ENCODE measurements at regions not wholly inside any gene's neighbourhood (a gene's known extent, or its start where the extent isn't known, plus 50 kb on each side); places are given as distances from the start of the nearest gene placed in this dataset.
"Not testable (repeated sequence)": the region's sequence is repeated elsewhere in the genome, so short reads cannot be mapped to it uniquely, and the experiment has no call there.

DNA sequence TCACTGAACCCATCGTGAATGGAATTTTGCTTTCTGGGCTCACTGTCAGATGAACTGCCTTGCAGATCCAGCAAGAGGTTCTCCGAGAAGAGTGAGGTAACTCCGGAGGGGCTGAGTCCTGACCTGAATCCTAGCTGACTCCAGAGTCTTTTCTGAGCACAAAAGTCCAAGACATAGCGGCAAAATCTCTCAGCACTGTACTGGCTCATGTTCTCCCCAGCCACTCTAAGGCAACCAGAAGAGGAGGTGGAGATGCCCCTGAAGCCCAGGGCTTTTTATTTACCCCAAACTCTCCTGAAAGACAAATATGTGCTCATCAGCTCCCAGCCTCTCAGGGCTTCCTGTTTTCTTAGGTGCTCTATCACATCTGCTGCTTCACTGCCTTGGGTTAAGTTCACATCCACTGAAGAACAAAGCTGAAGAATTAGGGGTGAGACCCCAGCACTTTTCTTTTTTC, 221.8 kb downstream of the MREG start:
- Histone ChIP-seq H3K4me3 (ENCODE audit: low read depth, low read length) (no peak overlapping the region), H3K4me1 (ENCODE audit: control insufficient read depth, insufficient read depth, low read length) (peaks cover 5% of the 10 kb centered on the region), H3K9me3 (ENCODE audit: control insufficient read depth, insufficient read depth, low read length) (no peaks in the 10 kb centered on the region), H3K36me3 (ENCODE audit: control insufficient read depth, insufficient read depth, low read length) (no peaks in the 10 kb centered on the region), H3K27me3 (ENCODE audit: control insufficient read depth, insufficient read depth, low read length) (no peaks in the 10 kb centered on the region), H3K9ac (ENCODE audit: low read depth, low read length) (no peak overlapping the region)

DNA sequence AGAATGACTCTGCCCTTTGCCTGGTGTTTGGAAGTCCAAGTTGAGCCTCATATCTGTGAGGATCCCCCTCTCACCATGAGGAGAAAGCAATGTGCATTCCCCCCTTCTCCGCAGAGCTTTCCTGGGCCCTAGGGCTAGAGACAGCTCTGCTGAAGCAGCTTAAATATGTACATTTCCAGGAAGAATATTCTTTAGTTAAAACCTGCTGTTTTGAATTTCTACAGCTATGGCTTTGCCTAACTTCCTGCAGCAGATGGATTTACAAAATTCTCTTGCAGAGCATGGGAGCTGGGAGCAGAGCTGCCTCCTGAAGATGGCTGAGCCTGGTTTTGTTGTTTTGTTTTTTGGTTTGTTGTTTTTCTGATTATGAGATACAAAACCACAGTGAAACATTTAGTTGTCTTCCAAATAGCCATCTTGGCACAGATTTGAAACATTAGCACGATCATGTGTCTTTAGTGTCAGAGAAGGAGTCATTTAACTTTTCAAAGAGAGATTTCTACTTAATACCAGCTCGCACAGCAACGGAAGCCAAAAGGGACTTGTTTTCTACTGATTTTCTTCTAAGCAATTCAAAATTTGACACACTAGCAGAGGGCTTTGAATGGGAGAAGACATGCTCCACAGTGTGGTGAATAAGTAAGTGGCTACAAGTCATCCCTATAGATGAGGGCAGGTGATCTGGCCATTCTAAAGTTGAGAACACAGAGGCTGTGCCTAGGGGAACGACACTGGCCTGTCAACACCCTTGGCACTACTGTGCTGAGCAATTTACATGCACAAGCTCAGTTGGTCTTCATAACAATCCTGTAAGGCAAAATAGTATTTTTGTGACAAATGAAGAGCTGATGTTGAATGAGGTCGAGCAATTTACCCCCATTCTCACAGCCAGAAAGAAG, 222.6 kb downstream of the MREG start:
- peaks cover 5% of the 10 kb centered on the region for H3K4me1 ChIP-seq (ENCODE audit: control insufficient read depth, insufficient read depth, low read length)
- H3K4me3 ChIP-seq (ENCODE audit: low read depth, low read length): no peak overlapping the region
- H3K9ac ChIP-seq (ENCODE audit: low read depth, low read length): no peak overlapping the region

DNA sequence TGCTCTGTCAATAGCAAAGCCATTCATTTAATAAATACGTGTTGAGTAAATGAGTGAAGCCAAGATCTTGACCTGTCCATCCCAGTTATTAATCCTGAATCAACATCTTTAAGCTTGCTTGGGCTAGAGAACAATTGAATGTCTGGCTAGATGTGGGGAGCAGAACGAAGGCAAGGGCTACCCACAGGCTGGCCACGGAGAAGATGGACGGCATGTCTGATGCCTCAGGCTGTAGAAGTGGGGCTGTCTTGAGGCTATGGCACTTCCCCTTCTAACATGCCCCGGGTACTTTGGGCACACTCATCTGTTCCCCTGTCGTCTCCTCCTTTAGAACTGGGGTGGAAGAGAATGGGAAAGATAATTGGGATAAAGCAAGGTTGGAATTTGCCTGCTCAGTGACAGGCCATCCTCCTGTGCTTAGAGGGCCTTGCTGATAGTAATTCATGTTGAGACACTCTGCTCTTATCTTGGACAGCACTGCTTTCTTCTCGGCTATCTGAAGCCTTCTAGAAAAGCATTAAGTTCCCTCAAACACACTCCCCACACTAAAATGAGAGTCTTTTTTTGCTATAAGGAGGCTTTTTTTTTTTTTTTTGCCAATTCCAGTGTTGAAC, 225.7 kb downstream of the MREG start:
- no peaks in the 10 kb centered on the region for H3K4me1 ChIP-seq (ENCODE audit: control insufficient read depth, insufficient read depth, low read length)

More for the DNA sequence above, 222.6 kb downstream of the MREG start:
- Histone ChIP-seq H3K27me3 (ENCODE audit: control insufficient read depth, insufficient read depth, low read length) (no peaks in the 10 kb centered on the region), H3K9me3 (ENCODE audit: control insufficient read depth, insufficient read depth, low read length) (no peaks in the 10 kb centered on the region), H3K36me3 (ENCODE audit: control insufficient read depth, insufficient read depth, low read length) (no peaks in the 10 kb centered on the region)

GRCh38 chr2:215787025-215787424, 226.3 kb downstream of the MREG start:
- H3K36me3 ChIP-seq (ENCODE audit: control insufficient read depth, insufficient read depth, low read length): no peaks in the 10 kb centered on the region
- H3K27me3 ChIP-seq (ENCODE audit: control insufficient read depth, insufficient read depth, low read length): no peaks in the 10 kb centered on the region
- no peaks in the 10 kb centered on the region for H3K9me3 ChIP-seq (ENCODE audit: control insufficient read depth, insufficient read depth, low read length)
- no peak overlapping the region for H3K4me3 ChIP-seq (ENCODE audit: low read depth, low read length)
- no peak overlapping the region for H3K9ac ChIP-seq (ENCODE audit: low read depth, low read length)
- H3K4me1 ChIP-seq (ENCODE audit: control insufficient read depth, insufficient read depth, low read length): no peaks in the 10 kb centered on the region

More for the DNA sequence above, 225.7 kb downstream of the MREG start:
- Histone ChIP-seq H3K27me3 (ENCODE audit: control insufficient read depth, insufficient read depth, low read length) (no peaks in the 10 kb centered on the region), H3K4me3 (ENCODE audit: low read depth, low read length) (no peak overlapping the region), H3K9ac (ENCODE audit: low read depth, low read length) (no peak overlapping the region), H3K36me3 (ENCODE audit: control insufficient read depth, insufficient read depth, low read length) (no peaks in the 10 kb centered on the region), H3K9me3 (ENCODE audit: control insufficient read depth, insufficient read depth, low read length) (no peaks in the 10 kb centered on the region)

- H3K4me3 ChIP-seq (ENCODE audit: low read depth, low read length): no peak overlapping the region
- H3K4me1 ChIP-seq (ENCODE audit: control insufficient read depth, insufficient read depth, low read length): no peaks in the 10 kb centered on the region
- H3K27me3 ChIP-seq (ENCODE audit: control insufficient read depth, insufficient read depth, low read length): no peaks in the 10 kb centered on the region
- H3K36me3 ChIP-seq (ENCODE audit: control insufficient read depth, insufficient read depth, low read length): no peaks in the 10 kb centered on the region
- no peak overlapping the region for H3K9ac ChIP-seq (ENCODE audit: low read depth, low read length)
- H3K9me3 ChIP-seq (ENCODE audit: control insufficient read depth, insufficient read depth, low read length): no peaks in the 10 kb centered on the region
Observed at GRCh38 chr2:215784371-215784783, 229.0 kb downstream of the MREG start.

DNA sequence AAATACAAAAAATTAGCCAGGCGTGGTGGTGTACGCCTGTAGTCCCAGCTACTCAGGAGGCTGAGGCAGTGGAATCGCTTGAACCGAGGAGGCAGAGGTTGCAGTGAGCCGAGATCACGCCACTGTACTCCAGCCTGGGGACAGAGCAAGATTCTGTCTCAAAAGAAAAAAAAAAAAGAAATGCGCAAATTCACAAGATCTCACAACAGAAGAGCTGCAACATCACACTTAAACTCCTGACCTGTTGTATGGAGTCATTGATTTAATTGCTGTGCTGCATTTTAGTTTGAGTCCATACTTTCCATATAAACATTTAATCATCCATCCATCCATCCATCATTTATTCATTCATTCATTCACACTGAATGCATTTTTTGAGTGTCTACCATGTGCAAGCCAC, 229.7 kb downstream of the MREG start:
- not testable (repeated sequence) for H3K9me3 ChIP-seq (ENCODE audit: control insufficient read depth, insufficient read depth, low read length); H3K27me3 ChIP-seq (ENCODE audit: control insufficient read depth, insufficient read depth, low read length); H3K4me3 ChIP-seq (ENCODE audit: low read depth, low read length); H3K4me1 ChIP-seq (ENCODE audit: control insufficient read depth, insufficient read depth, low read length); H3K9ac ChIP-seq (ENCODE audit: low read depth, low read length); H3K36me3 ChIP-seq (ENCODE audit: control insufficient read depth, insufficient read depth, low read length)

GRCh38 chr2:215782965-215783364, 230.4 kb downstream of the MREG start:
- no peaks in the 10 kb centered on the region for H3K36me3 ChIP-seq (ENCODE audit: control insufficient read depth, insufficient read depth, low read length)
- H3K4me3 ChIP-seq (ENCODE audit: low read depth, low read length): no peak overlapping the region
- no peak overlapping the region for H3K9ac ChIP-seq (ENCODE audit: low read depth, low read length)
- no peaks in the 10 kb centered on the region for H3K27me3 ChIP-seq (ENCODE audit: control insufficient read depth, insufficient read depth, low read length)
- no peaks in the 10 kb centered on the region for H3K4me1 ChIP-seq (ENCODE audit: control insufficient read depth, insufficient read depth, low read length)
- H3K9me3 ChIP-seq (ENCODE audit: control insufficient read depth, insufficient read depth, low read length): no peaks in the 10 kb centered on the region

DNA sequence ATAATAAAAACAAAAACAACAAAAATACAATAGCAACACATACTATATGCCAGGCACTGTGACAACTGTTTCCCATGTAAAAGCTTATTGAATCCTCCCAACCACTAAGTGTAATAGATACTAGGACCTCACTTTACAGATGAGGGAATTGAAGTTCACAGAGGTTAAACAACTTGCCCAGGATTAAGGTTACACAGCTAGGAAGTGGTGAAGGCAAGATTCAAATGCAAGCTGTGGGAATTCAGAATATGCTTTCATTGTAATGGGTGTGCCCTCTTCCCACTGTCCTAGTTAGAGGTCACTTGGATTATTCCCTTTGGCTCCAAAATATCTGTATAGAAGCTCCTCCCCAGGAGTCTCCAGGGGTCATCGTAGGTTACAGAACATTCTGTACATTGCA, 231.1 kb downstream of the MREG start:
- Histone ChIP-seq H3K9ac (ENCODE audit: low read depth, low read length) (no peak overlapping the region), H3K27me3 (ENCODE audit: control insufficient read depth, insufficient read depth, low read length) (no peaks in the 10 kb centered on the region), H3K4me1 (ENCODE audit: control insufficient read depth, insufficient read depth, low read length) (no peaks in the 10 kb centered on the region), H3K36me3 (ENCODE audit: control insufficient read depth, insufficient read depth, low read length) (no peaks in the 10 kb centered on the region), H3K9me3 (ENCODE audit: control insufficient read depth, insufficient read depth, low read length) (no peaks in the 10 kb centered on the region), H3K4me3 (ENCODE audit: low read depth, low read length) (no peak overlapping the region)

GRCh38 chr2:215780907-215781685, 232.3 kb downstream of the MREG start:
- Histone ChIP-seq H3K4me1 (ENCODE audit: control insufficient read depth, insufficient read depth, low read length) (no peaks in the 10 kb centered on the region), H3K4me3 (ENCODE audit: low read depth, low read length) (no peak overlapping the region), H3K9me3 (ENCODE audit: control insufficient read depth, insufficient read depth, low read length) (no peaks in the 10 kb centered on the region), H3K36me3 (ENCODE audit: control insufficient read depth, insufficient read depth, low read length) (no peaks in the 10 kb centered on the region), H3K27me3 (ENCODE audit: control insufficient read depth, insufficient read depth, low read length) (no peaks in the 10 kb centered on the region), H3K9ac (ENCODE audit: low read depth, low read length) (no peak overlapping the region)

- Histone ChIP-seq H3K4me3 (ENCODE audit: low read depth, low read length) (no peak overlapping the region), H3K36me3 (ENCODE audit: control insufficient read depth, insufficient read depth, low read length) (no peaks in the 10 kb centered on the region), H3K9ac (ENCODE audit: low read depth, low read length) (no peak overlapping the region), H3K4me1 (ENCODE audit: control insufficient read depth, insufficient read depth, low read length) (no peaks in the 10 kb centered on the region), H3K9me3 (ENCODE audit: control insufficient read depth, insufficient read depth, low read length) (no peaks in the 10 kb centered on the region), H3K27me3 (ENCODE audit: control insufficient read depth, insufficient read depth, low read length) (no peaks in the 10 kb centered on the region)
Observed at GRCh38 chr2:215780313-215780712, 233.0 kb downstream of the MREG start.

- no peak overlapping the region for H3K4me3 ChIP-seq (ENCODE audit: low read depth, low read length)
- no peaks in the 10 kb centered on the region for H3K27me3 ChIP-seq (ENCODE audit: control insufficient read depth, insufficient read depth, low read length)
- H3K9me3 ChIP-seq (ENCODE audit: control insufficient read depth, insufficient read depth, low read length): no peaks in the 10 kb centered on the region
- no peaks in the 10 kb centered on the region for H3K36me3 ChIP-seq (ENCODE audit: control insufficient read depth, insufficient read depth, low read length)
- no peaks in the 10 kb centered on the region for H3K4me1 ChIP-seq (ENCODE audit: control insufficient read depth, insufficient read depth, low read length)
- H3K9ac ChIP-seq (ENCODE audit: low read depth, low read length): no peak overlapping the region
Observed at GRCh38 chr2:215779912-215780311, 233.4 kb downstream of the MREG start.

Measured in iPS-15b (cell line).